Eye (tissue), 1 donor: ENCODE measurements at regions not wholly inside any gene's neighbourhood (a gene's known extent, or its start where the extent isn't known, plus 50 kb on each side); places are given as distances from the start of the nearest gene placed in this dataset.

Experiments used
- DNase-seq: peaks from one replicate; pipeline ENCODE4 v3.0.0-alpha.2; 2015

GRCh38 chr2:19579461-19579860, 221.0 kb upstream of the OSR1 start:
- peak; percentile 16 for DNase-seq

DNA sequence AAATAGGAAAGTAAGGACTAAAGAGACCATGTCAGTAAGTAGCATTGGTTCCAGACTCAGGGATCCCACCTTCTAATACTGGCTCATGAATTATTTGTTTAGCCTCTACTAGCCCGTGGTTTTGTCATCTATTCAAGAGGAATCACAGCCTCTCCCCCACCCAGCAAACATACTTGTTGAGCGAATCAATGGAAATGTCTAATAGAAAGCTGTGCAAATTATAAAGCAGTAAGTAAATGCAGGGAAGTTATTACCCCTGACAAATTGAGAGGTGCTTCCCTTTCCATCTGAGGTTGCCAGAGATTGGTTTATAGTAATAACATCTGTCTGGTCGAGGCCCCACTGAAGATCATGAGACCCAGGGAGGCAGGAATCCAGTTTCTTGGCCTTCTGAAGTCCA, 219.3 kb upstream of the OSR1 start:
- peak; percentile 23 for DNase-seq

GRCh38 chr2:19576411-19576810, 218.0 kb upstream of the OSR1 start:
- peak; percentile 20 for DNase-seq

GRCh38 chr2:19575641-19576040, 217.2 kb upstream of the OSR1 start:
- DNase-seq: peak; percentile 60

DNA sequence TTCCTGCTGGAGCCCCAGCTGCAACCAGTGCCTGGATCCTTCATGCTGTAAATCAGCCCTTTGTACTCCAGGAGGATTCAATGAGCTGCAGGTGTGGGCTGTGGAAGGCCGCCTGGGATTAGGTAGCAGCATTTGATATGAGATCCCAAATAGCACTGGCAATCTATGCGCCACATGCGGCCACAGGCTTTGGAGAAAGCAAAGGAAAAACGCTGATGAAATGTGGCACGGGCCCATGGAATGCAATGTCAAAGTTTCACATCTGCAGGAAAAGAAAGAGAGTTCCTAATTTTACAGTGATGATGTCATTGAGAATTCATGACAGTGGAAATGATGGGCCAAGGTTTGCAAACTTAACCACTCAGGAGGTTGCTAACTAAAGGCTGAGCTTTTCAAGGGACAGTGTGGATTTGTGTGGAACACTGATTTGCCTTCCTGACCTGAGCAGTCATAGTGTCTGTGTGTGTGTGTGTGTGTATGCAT, 216.4 kb upstream of the OSR1 start:
- DNase-seq: peak; percentile 81

DNA sequence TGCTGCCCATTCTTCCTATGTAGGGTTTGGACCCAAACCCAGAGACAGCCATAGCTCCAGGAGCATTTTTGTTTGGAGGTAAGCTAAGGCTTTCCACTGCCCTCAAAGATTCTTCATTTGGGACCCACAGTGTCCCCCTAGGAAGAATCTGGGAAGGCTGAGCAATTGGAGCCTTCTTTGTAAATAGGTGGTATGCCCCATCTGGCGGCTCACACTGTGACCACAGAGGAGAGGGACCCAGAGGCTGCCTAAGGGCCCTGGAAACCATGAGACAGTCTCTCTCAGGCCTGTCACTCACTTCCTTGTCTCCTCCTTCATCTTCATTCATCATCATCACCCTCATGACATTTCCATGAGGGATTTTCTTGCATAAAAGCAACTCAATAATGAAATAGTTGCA, 215.4 kb upstream of the OSR1 start:
- no peak for DNase-seq

DNA sequence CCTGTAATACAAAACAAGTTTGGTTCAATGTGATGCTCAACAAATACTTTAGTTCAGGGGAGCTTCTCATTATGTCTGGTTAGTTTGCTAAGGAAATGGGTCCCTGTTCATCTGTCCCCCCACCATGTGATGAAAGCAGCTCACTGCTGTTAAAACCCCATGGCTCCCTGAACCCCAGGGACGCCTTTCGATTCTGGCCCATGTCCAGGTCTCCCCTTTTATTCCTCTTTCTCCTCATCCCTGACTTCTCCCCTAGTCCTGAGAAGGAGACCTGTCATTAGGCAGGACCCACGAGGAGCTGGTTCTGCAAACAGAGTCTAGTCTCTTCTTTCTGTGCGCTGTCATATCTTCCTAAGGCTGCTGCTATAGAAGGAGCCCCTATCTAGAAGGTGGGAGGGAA, 213.3 kb upstream of the OSR1 start:
- DNase-seq: no peak

DNA sequence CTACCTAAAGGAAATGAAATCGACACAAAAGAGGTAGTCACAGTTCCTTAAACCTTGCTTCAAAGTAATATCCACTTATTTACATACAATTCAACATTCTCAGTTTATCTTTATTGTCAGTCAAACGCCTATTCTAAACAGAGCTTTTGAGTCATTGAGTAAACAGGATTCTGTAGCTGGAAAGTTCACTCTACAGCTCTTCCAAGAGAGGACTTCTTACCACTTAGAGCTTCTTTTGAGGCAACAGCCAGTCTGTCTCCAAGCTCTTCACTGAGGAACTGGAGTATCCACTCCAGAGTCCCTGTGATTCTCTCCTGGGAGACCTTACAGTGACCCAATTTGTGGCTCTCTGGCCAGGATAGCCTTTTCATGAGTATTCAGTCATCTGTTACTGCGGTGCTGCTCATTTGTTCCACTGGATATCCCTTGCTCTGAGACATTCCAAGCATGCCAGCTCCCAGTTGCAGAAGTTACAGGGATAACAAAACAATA, 210.9 kb upstream of the OSR1 start:
- DNase-seq: no peak

DNA sequence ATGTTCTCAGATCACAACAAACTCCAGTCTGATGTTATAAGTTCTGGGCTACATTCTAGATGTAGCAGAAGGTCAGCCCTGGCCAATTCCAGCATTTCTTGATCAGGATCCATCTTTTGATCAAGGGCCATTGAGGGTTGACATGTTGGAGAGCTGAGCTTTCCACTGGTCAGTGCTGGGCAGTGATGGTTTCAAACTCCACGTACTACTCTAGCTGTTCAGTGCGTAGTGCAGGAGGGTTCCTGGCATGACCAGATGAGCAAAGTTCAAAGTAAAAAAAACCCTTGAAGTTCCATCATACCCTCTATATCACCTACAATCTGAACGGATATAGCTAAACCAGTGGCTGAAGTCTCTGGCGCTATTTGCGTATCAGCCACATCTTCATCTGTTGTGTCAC, 210.4 kb upstream of the OSR1 start:
- DNase-seq: no peak

DNA sequence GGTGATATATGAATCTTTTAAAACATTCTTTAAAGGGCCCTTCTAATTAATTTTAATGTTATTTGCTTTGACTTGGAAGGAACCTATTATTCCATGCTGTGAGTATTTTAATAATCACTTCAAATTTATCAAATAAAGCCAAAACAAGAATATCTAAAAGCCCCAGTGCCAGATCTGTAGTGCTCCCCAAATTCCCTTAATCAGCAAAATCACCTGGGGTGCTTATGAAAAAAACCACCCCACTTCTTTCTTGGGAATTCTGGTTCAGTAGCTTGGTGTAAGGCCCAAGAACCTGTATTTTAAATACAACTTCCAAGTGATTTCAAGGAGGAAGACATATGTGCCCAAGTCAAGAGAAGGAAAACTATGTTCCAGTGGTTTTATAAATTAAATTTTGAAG, 202.4 kb upstream of the OSR1 start:
- no peak for DNase-seq

DNA sequence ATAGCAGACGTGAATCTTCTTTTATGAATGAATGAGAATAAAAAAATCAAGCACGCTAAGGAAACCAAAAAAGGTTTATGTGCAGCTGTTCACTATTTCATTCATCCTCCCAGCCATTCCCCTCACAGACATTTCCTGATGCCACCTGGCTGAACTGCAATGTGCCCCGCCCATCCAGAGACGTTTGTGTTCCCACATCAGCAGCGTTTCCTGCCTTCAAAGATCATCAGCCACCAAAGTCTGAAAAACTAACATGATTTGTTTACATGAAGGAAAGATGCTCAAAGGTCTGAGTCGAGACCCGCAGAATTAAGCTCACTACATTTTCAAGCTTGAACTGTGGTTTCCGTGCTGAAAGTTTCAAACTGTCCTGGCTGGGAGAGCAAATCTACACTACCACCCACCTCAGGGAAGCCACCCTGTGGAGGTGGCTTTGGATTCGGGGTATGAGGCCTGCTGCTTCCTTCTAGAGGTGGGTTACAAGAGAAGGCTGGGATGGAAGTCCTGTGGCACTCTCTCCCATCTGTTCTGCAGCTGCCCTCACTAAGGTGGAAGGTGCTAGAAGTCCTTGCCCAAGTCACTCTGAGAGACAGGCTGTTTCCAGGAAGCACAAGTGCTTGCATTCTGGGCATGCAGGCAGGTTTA, 201.3 kb upstream of the OSR1 start:
- no peak for DNase-seq

DNA sequence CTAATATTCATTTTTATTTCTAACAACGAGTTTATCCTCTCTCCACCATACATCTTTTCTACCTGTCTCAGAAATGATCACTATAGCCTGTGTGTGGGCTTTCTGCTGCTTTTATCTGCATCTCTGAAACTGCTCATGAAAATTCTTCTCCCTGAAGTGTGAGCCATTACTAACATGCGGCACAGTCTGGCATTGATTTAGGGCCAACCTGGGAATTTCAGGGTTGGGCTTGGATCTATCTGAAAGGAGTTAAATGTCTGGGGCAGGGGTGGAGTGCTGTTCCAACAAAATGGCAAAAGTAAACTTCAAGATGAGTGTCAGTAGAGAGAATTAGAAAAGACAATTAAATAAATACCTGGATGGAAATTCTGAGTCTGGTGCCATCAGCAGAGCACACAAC, 198.2 kb upstream of the OSR1 start:
- no peak for DNase-seq

DNA sequence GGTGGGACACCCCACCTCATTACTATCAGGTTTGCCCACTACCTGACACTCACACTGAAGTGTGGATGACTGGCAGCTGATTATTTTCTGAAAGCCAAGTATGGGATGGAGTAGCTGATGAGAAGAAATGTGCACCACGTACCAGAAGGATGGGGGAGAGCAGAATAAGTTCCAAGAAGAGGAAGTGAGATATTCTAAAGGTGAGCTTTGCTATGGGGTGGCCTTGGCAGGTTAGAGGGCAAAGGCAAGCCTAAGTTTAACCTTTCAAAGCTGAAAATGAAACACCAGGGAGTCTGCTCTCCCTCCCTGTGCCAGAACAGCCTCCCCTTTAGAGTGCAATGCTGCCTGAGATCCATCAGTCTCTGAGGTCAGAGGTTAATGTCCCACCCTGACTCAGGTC, 196.1 kb upstream of the OSR1 start:
- no peak for DNase-seq

DNA sequence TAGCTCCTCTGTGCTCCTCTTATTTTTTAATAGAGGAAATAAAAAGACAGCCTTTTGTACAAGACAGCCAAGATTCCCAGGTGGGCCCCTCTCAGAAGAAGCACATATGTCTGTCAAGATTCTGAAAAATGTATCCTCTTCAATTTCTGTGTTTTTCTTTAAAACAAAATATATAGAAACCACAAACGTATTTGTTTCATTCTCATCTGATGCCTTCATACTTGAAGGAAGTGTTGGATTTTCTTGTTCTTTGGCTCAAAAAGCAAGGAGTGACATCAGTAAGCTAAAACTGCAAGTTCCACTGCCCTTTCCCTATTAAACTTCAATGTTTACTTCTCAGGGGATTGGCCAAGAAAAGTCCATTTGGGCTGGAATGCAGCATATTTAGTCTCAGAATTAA, 193.8 kb upstream of the OSR1 start:
- peak; percentile 15 for DNase-seq

DNA sequence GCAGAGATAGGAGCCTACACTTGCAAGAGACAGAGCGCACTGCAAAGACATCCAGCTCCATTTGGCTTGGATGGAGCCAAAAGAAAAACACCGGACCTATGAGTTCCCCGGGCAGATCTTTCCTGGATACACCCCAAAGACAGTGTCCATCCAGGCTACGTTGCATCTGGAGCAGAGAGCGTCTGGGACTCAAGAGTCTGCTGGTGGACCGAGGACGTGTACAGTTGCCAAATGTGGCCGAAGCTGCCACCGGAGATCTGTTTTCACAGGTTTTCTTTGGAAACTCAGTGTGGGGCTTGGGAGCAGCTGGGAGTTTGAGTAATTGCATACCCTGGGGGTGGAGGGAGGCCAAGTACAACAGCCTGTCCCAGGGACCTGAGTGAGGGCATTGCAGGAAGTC, 192.3 kb upstream of the OSR1 start:
- no peak for DNase-seq

- DNase-seq: no peak
Measured at GRCh38 chr2:19549821-19550220, 191.4 kb upstream of the OSR1 start.

DNA sequence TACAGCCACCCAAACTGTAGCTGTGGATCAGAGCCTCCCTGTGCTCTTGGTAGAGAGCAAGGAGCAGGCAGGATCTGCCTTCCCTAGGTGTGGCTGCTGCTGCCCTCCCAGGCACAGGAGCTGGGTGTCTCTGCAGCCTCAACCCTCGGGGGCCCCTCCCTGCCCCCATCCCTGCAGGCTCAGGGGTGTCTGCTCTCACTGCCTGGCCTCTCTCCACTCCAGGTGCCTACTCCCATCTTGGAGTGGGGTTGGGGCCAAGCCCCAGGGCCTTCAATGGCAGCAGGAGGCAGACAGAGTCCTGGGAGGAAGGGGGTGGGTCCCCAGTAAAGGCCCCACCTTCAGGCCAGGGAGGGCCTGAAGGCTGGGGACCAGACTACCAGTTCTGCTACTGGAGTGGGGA, 189.7 kb upstream of the OSR1 start:
- DNase-seq: no peak

DNA sequence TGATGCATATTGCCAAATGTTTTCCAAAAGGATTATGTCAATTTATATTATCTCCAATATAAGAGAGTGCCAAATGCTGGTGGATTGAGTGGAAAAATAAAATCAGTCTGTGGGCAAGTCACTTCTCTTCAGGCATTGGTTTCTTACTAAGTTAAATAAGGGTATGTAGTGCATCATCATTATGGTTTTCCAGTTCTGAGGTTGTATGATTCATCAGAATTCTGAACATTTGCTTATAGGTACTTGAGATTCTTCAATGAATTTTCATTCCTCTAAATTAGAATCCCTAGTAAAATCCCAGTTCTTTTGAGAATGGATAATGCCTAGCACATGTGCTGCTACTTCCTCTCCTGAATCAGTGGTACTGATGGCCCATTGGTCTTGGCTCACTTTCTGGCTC, 188.9 kb upstream of the OSR1 start:
- no peak for DNase-seq

DNA sequence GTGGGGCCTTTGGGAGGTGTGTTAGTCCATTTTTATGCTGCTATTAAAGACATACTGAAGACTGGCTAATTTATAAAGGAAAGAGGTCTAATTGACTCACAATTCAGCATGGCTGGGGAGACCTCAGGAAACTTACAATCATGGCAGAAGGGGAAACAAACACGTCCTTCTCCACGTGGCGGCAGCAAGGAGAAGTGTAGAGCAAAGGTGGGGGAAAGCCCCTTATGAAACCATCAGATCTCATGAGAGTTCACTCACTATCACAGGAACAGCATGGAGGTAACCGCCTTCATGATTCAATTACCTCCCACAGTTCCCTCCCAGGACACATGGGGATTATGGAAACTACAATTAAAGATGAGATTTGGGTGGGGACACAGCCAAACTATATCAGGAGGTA, 187.1 kb upstream of the OSR1 start:
- no peak for DNase-seq

DNA sequence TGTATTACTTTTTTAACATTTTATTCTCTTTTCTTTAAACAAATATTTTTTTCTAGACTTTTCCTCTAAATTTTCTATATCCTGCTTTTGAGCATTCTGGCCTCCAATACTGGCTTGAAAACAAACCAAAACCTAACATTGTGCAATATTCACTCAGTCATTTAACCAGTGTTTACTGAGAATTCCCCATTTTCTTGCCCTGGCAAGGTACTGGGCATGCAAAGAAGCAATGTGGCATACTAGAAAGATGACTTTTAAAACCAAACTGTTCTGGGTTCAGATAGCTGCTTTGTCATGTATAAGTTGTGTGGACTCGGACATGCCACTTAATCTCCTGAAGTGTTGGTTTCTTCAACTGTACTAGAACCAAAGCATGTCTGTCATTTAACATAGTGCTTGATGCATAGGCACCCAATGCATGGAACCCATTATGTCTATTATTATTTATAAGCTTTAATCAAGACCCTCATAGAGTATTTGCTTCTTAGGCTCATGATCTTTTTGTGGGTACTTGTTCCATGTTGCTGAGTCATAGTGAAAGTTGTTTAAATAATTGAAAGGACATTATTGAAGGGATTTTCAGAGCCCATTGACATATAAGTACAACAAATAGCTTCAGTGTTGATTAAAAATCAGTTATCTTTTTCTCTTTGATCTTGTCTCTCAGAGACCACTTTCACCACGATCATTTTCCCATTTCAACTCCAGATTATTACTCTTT, 185.4 kb upstream of the OSR1 start:
- DNase-seq: no peak

DNA sequence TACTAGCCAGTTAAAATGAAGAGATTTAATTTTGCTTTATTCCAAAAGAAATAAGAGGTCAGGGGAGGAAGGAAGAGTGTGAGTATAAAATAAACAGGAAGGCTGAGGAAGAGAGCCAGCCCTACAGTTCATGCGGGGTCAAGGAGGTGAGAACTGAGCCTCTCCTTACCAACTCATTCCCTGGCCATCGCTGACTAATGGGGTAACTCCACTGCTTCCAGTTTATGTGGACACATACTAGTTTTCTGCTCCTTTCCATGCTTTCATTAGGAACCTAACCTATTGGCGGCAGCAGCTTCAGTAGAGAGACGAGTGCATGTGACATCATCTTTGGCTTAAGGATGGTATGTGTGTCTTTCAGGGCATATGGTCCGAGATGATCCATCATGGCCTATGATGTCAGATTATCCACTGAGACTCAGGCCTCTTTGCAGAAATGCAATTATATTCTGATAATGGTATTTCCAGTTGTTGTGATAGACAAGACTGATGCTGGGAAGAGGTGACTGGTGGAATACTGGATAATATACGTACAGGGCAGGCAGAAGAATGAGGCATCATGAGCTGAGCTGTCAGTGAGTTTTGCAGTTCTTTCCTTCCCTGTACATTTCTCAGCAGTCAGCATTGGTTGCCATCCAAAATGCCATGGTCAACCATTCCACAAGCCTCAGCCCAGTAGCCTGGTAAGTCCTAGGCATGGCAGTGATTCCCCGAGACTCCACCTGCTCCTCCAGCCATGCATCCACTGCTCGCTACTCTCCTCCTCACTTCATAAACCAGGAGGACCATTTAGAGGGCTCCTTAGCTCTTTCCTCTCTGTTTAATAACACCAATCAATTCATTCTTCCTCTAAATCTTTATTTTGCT, 184.6 kb upstream of the OSR1 start:
- no peak for DNase-seq

- no peak for DNase-seq
Measured at GRCh38 chr2:19541884-19542283, 183.5 kb upstream of the OSR1 start.

- DNase-seq: peak; percentile 14
Measured at GRCh38 chr2:19540739-19541525, 182.5 kb upstream of the OSR1 start.
